PC-3 (cell line): ENCODE measurements at regions not wholly inside any gene's neighbourhood (a gene's known extent, or its start where the extent isn't known, plus 50 kb on each side); places are given as distances from the start of the nearest gene placed in this dataset.

ENCODE experiments used
- CTCF ChIP-seq: fragments of 300-600 bp; sonication (generic); conservative IDR thresholded peaks from 2 replicates; pipeline ENCODE4 v1.5.1; 2017; ENCODE audit warnings: antibody characterized with exemption, low read depth, mild to moderate bottlenecking, low read length
- EZH2phosphoT487 ChIP-seq: fragments of 300-600 bp; sonication (generic); IDR thresholded peaks from 2 replicates; pipeline ENCODE4 v1.6.1; 2018; ENCODE audit warnings: mild to moderate bottlenecking, antibody characterized with exemption, low read length, borderline replicate concordance

GRCh38 chr12:82047446-82047845 is 288.3 kb upstream of the PPFIA2 start:
- no peak for TF ChIP-seq EZH2phosphoT487
- no peak for TF ChIP-seq CTCF
